ENCODE measurements at regions not wholly inside any gene's neighbourhood (a gene's known extent, or its start where the extent isn't known, plus 50 kb on each side); places are given as distances from the start of the nearest gene placed in this dataset.
"Not testable (repeated sequence)": the region's sequence is repeated elsewhere in the genome, so short reads cannot be mapped to it uniquely, and the experiment has no call there.

DNA sequence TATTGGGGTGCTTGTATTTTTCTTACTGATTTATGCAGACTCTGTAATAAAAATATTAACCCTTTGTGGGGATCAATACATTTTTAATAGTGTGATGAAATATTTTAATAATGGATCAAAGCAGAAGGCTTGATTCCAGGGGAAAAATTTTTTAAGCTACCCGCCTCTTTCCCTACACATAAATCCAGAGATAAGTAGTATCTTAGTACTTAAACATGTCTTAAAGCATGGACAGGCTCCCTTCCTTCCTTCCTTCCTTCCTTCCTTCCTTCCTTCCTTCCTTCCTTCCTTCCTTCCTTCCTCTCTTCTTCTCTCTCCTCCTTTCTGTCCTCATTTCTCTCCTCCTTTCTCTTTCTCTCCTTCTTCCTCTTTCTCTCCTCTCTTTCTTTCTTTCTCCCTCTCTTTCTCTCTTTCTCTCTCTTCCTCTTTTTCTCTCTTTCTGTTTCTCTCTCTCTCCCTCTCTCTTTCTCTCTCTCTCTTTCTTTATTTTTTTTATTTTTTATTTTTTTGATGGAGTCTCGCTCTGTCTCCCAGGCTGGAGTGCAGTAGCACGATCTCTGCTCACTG is 78.0 kb upstream of the SPRY4 start:
- no peak for DNase-seq (ENCODE audit: low read depth)
- TF ChIP-seq, protein P1, sequence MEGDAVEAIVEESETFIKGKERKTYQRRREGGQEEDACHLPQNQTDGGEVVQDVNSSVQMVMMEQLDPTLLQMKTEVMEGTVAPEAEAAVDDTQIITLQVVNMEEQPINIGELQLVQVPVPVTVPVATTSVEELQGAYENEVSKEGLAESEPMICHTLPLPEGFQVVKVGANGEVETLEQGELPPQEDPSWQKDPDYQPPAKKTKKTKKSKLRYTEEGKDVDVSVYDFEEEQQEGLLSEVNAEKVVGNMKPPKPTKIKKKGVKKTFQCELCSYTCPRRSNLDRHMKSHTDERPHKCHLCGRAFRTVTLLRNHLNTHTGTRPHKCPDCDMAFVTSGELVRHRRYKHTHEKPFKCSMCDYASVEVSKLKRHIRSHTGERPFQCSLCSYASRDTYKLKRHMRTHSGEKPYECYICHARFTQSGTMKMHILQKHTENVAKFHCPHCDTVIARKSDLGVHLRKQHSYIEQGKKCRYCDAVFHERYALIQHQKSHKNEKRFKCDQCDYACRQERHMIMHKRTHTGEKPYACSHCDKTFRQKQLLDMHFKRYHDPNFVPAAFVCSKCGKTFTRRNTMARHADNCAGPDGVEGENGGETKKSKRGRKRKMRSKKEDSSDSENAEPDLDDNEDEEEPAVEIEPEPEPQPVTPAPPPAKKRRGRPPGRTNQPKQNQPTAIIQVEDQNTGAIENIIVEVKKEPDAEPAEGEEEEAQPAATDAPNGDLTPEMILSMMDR (conservative IDR thresholded peaks at IDR 0.05; ENCODE audit: low read length), result no peak
- H3K4me3 ChIP-seq (ENCODE audit: low read length), result no peak overlapping the region

DNA sequence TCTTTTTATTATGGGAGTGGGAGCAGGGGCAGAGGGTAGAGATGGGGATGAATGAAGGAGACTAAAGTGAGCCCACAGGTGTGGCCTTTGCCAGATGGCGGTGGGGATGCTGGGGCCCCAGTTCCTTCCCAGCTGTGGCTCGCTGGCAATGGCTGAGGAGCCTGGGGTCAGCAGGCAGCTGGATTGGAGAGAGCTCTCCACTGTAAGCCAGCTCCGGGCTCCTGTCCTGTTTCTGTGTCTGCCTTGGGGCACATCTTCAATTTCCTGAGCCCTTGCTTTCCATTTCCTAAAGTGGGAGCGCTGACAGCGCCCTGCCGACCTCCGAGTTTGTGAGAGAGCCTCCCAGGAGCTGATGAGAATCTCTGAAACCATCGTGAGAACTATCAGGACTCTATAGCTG is 75.6 kb upstream of the SPRY4 start:
- TF ChIP-seq, protein P1 (conservative IDR thresholded peaks at IDR 0.05; ENCODE audit: low read length), result no peak
- no peak for DNase-seq (ENCODE audit: low read depth)
- no peak overlapping the region for H3K4me3 ChIP-seq (ENCODE audit: low read length)

DNA sequence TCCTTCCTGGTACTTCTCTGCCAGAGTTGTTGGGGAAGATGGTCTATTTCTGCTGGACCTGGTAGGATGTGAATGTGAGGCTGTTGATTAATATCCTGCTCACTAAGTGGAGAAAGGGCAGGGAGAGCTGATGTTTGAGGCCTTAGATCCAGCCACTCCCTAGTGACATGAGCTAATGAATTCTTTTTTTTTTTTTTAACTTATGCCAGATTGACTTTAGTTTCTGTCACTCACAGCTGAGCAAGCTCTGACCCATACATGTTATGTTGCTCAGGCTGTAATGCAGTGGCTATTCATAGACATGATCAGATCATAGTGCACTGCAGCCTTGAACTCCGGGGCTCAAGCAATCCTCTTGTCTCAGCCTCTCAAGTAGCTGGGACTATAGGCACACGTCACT is 75.1 kb upstream of the SPRY4 start:
- no peak overlapping the region for H3K4me3 ChIP-seq (ENCODE audit: low read length)
- no peak for DNase-seq (ENCODE audit: low read depth)
- TF ChIP-seq, protein P1 (conservative IDR thresholded peaks at IDR 0.05; ENCODE audit: low read length), result no peak

DNA sequence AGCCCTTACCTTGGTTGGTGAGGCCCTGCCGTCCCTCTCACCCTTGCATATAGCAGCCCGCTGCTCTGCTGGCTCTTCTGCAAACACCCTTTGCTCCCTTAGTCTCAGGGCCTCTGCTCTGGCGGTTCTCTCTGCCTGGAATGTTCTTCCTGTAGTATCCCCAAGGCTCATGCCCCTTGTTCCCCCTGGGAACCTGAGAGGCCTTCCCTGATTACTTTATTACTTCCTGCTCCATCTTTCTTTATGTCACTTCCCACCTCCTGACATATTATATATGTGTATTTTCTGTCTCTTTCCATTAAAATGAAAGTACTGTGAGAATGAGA is 73.9 kb upstream of the SPRY4 start:
- no peak overlapping the region for H3K4me3 ChIP-seq (ENCODE audit: low read length)
- TF ChIP-seq, protein P1 (conservative IDR thresholded peaks at IDR 0.05; ENCODE audit: low read length), result no peak
- DNase-seq (ENCODE audit: low read depth), result no peak

DNA sequence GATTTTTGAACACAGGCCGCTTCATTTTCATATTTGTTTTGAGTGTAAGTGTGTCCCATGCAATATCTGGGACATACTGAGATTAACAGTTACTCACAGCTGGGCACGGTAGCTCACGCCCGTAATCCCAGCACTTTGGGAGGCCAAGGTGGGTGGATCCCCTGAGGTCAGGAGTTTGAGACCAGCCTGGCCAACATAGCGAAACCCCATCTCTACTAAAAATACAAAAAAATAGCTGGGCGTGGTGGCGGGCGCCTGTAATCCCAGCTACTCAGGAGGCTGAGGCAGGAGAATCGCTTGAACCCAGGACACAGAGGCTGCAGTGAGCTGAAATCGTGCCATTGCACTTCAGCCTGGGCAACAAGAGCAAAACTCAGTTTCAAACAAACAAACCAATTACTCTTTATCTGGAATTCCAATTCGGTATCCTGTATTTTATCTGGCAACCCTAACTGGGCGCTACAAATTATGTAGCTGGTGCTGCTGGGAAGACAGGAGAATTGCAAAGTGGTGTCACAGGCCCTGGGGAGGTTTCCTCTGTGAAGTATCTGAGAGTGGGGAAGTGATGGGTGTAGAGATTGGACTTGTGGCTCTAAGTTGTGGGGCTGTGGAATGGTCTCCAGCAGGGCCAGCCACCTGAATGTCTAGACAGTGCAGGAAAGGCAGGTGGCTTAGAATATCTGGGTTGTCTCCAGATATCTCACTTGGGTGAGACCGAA is 73.3 kb upstream of the SPRY4 start:
- DNase-seq (ENCODE audit: low read depth); H3K4me3 ChIP-seq (ENCODE audit: low read length): not testable (repeated sequence)

DNA sequence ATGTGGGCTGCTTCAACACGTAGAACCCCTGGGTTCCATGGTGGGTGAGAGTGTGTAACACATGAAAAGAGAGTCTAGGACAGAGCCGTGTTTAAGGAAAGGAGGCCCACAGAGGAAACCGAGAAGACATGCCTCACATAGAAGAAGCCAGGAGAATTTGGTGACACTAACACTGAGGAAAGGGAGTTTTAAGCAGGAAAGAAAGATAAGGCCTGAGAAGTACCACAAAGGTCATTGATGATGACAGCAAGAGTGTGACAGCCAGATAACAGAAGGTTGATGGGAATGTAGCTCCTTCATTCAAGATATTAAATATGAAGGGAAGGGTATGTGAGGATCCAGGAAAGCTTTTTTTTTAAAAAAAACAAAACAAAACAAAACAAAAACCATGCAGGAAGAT is 72.4 kb upstream of the SPRY4 start:
- TF ChIP-seq, protein P1 (conservative IDR thresholded peaks at IDR 0.05; ENCODE audit: low read length), result no peak
- no peak for DNase-seq (ENCODE audit: low read depth)
- no peak overlapping the region for H3K4me3 ChIP-seq (ENCODE audit: low read length)

DNA sequence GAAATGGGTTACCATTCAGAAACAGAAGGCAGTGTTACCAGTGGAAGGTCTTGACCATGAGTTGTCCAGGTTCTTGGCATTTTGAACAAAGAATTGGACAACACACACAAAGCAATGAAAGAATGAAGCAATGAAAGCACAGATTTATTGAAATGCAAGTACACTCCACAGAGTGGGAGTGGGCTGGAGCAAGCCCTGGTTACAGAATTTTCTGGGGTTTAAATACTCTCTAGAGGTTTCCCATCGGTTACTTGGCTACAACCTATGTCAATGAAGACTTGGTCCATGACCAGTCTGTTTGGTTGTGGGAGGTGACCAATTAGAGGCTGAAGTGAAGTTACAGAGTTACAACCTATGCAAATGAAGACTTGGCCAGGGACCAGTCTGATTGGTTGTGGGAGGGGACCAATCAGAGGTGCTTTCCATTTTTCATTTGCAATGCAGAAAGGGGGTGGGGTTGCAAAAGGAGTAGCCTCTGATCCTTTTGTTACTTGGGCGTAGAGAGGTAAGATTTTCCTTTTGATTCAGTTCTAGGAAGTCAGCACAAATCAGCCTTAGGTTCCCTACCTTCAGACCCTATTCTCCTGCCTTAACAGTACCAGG is 71.7 kb upstream of the SPRY4 start:
- H3K4me3 ChIP-seq (ENCODE audit: low read length), result no peak overlapping the region
- TF ChIP-seq, protein P1 (conservative IDR thresholded peaks at IDR 0.05; ENCODE audit: low read length), result no peak
- no peak for DNase-seq (ENCODE audit: low read depth)

Data from AG10803 (cell line).